Activated CD4-positive, alpha-beta T cell treated with anti-CD3 and anti-CD28 coated beads, Interleukin-2, amount 10 ng/mL, durations not matched to agents 24 days and 14 days (primary cell): ENCODE measurements at regions not wholly inside any gene's neighbourhood (a gene's known extent, or its start where the extent isn't known, plus 50 kb on each side); places are given as distances from the start of the nearest gene placed in this dataset.

Experiments used
- DNase-seq: peaks from one replicate; pipeline ENCODE4 v3.0.0; 2022
- H3K27ac Mint-ChIP-seq: one replicate; pipeline ENCODE4 v1.8.0; 2022; ENCODE audit warnings: mild to moderate bottlenecking, mixed read lengths
- H3K27me3 Mint-ChIP-seq: one replicate; pipeline ENCODE4 v1.8.0; 2022; ENCODE audit warnings: mixed read lengths
- H3K36me3 Mint-ChIP-seq: one replicate; pipeline ENCODE4 v1.8.0; 2022; ENCODE audit warnings: low read depth, mild to moderate bottlenecking, mixed read lengths
- H3K4me1 Mint-ChIP-seq: one replicate; pipeline ENCODE4 v1.8.0; 2021; ENCODE audit warnings: mixed read lengths
- H3K4me3 Mint-ChIP-seq: one replicate; pipeline ENCODE4 v1.8.0; 2022; ENCODE audit warnings: mild to moderate bottlenecking, moderate library complexity, mixed read lengths
- H3K9me3 Mint-ChIP-seq: one replicate; pipeline ENCODE4 v1.8.0; 2021; ENCODE audit warnings: mixed read lengths
- intact Hi-C: fragments of 100-400 bp; cut with micrococcal nuclease; formaldehyde crosslinking; loops from one replicate; pipeline ENCODE4 v1.15.1; 2023

GRCh38 chr7:33661430-33662160 is 243.7 kb upstream of the BMPER start:
- Mint-ChIP-seq H3K27me3 (no peaks in the 10 kb centered on the region), H3K4me3 (no peak overlapping the region)
- intact Hi-C loops = no loop called here

GRCh38 chr7:33666531-33666930 is 238.8 kb upstream of the BMPER start:
- intact Hi-C loops = no loop called here
- Mint-ChIP-seq H3K4me3 (no peak overlapping the region), H3K36me3 (no peaks in the 10 kb centered on the region), H3K27me3 (no peaks in the 10 kb centered on the region), H3K9me3 (no peaks in the 10 kb centered on the region), H3K4me1 (no peaks in the 10 kb centered on the region), H3K27ac (no peak overlapping the region)
- DNase-seq = no peak

More at GRCh38 chr7:33661430-33662160, 243.7 kb upstream of the BMPER start:
- no peak overlapping the region for H3K27ac Mint-ChIP-seq
- H3K36me3 Mint-ChIP-seq = no peaks in the 10 kb centered on the region
- no peaks in the 10 kb centered on the region for H3K4me1 Mint-ChIP-seq
- H3K9me3 Mint-ChIP-seq = no peaks in the 10 kb centered on the region
- no peak for DNase-seq

- intact Hi-C loops = no loop called here
- Mint-ChIP-seq H3K4me1 (no peaks in the 10 kb centered on the region), H3K27ac (no peak overlapping the region), H3K27me3 (no peaks in the 10 kb centered on the region), H3K36me3 (no peaks in the 10 kb centered on the region), H3K9me3 (no peaks in the 10 kb centered on the region), H3K4me3 (no peak overlapping the region)
- no peak for DNase-seq
These were observed 238.1 kb upstream of the BMPER start for GRCh38 chr7:33667196-33667595.

- H3K36me3 Mint-ChIP-seq = no peaks in the 10 kb centered on the region
These were observed 236.1 kb upstream of the BMPER start for GRCh38 chr7:33669251-33669670.

GRCh38 chr7:33671531-33672262 is 233.6 kb upstream of the BMPER start:
- DNase-seq = no peak
- Mint-ChIP-seq H3K27ac (no peak overlapping the region), H3K27me3 (no peaks in the 10 kb centered on the region), H3K9me3 (no peaks in the 10 kb centered on the region), H3K36me3 (no peaks in the 10 kb centered on the region), H3K4me3 (no peak overlapping the region), H3K4me1 (no peaks in the 10 kb centered on the region)
- intact Hi-C loops = no loop called here

More at GRCh38 chr7:33669251-33669670, 236.1 kb upstream of the BMPER start:
- no peak for DNase-seq
- Mint-ChIP-seq H3K27me3 (no peaks in the 10 kb centered on the region), H3K9me3 (no peaks in the 10 kb centered on the region), H3K4me1 (no peaks in the 10 kb centered on the region), H3K4me3 (no peak overlapping the region), H3K27ac (no peak overlapping the region)
- intact Hi-C loops = no loop called here

GRCh38 chr7:33673029-33673700 is 232.2 kb upstream of the BMPER start:
- no peak overlapping the region for H3K4me3 Mint-ChIP-seq
- DNase-seq = no peak
- no peaks in the 10 kb centered on the region for H3K27me3 Mint-ChIP-seq
- intact Hi-C loops = no loop called here
- no peaks in the 10 kb centered on the region for H3K36me3 Mint-ChIP-seq
- H3K9me3 Mint-ChIP-seq = no peaks in the 10 kb centered on the region
- no peak overlapping the region for H3K27ac Mint-ChIP-seq
- no peaks in the 10 kb centered on the region for H3K4me1 Mint-ChIP-seq

- no peaks in the 10 kb centered on the region for H3K27me3 Mint-ChIP-seq
- H3K4me1 Mint-ChIP-seq = no peaks in the 10 kb centered on the region
- H3K36me3 Mint-ChIP-seq = no peaks in the 10 kb centered on the region
- intact Hi-C loops = no loop called here
- DNase-seq = no peak
- H3K4me3 Mint-ChIP-seq = no peak overlapping the region
- H3K27ac Mint-ChIP-seq = no peak overlapping the region
- H3K9me3 Mint-ChIP-seq = no peaks in the 10 kb centered on the region
These were observed 230.4 kb upstream of the BMPER start for GRCh38 chr7:33674804-33675411.

- intact Hi-C loops = no loop called here
- H3K27ac Mint-ChIP-seq = no peak overlapping the region
These were observed 227.8 kb upstream of the BMPER start for GRCh38 chr7:33677556-33677955.

GRCh38 chr7:33678569-33679335 is 226.6 kb upstream of the BMPER start:
- H3K4me3 Mint-ChIP-seq = no peak overlapping the region
- peaks cover 5% of the 10 kb centered on the region for H3K9me3 Mint-ChIP-seq
- intact Hi-C loops = no loop called here
- no peak overlapping the region for H3K27ac Mint-ChIP-seq
- no peaks in the 10 kb centered on the region for H3K27me3 Mint-ChIP-seq
- DNase-seq = no peak
- H3K4me1 Mint-ChIP-seq = no peaks in the 10 kb centered on the region
- H3K36me3 Mint-ChIP-seq = no peaks in the 10 kb centered on the region

More at GRCh38 chr7:33677556-33677955, 227.8 kb upstream of the BMPER start:
- H3K4me3 Mint-ChIP-seq = no peak overlapping the region
- no peak for DNase-seq
- H3K27me3 Mint-ChIP-seq = no peaks in the 10 kb centered on the region
- no peaks in the 10 kb centered on the region for H3K36me3 Mint-ChIP-seq
- peaks cover 5% of the 10 kb centered on the region for H3K9me3 Mint-ChIP-seq
- H3K4me1 Mint-ChIP-seq = no peaks in the 10 kb centered on the region

GRCh38 chr7:33680682-33681081 is 224.7 kb upstream of the BMPER start:
- no peaks in the 10 kb centered on the region for H3K36me3 Mint-ChIP-seq
- H3K9me3 Mint-ChIP-seq = peaks cover 5% of the 10 kb centered on the region
- intact Hi-C loops = no loop called here
- H3K4me1 Mint-ChIP-seq = no peaks in the 10 kb centered on the region
- DNase-seq = no peak
- no peak overlapping the region for H3K4me3 Mint-ChIP-seq
- H3K27ac Mint-ChIP-seq = no peak overlapping the region
- H3K27me3 Mint-ChIP-seq = no peaks in the 10 kb centered on the region

- Mint-ChIP-seq H3K9me3 (peaks cover 5% of the 10 kb centered on the region), H3K27me3 (no peaks in the 10 kb centered on the region), H3K36me3 (no peaks in the 10 kb centered on the region), H3K27ac (no peak overlapping the region), H3K4me3 (no peak overlapping the region), H3K4me1 (no peaks in the 10 kb centered on the region)
- DNase-seq = no peak
- intact Hi-C loops = no loop called here
These were observed 219.8 kb upstream of the BMPER start for GRCh38 chr7:33685503-33685902.

GRCh38 chr7:33685981-33686683 is 219.2 kb upstream of the BMPER start:
- Mint-ChIP-seq H3K4me1 (no peaks in the 10 kb centered on the region), H3K27ac (no peak overlapping the region)

GRCh38 chr7:33687625-33688024 is 217.7 kb upstream of the BMPER start:
- no peak for DNase-seq
- peaks cover 3% of the 10 kb centered on the region for H3K9me3 Mint-ChIP-seq
- no peaks in the 10 kb centered on the region for H3K4me1 Mint-ChIP-seq
- no peaks in the 10 kb centered on the region for H3K27me3 Mint-ChIP-seq
- intact Hi-C loops = no loop called here
- H3K27ac Mint-ChIP-seq = no peak overlapping the region
- H3K4me3 Mint-ChIP-seq = no peak overlapping the region
- no peaks in the 10 kb centered on the region for H3K36me3 Mint-ChIP-seq

More at GRCh38 chr7:33685981-33686683, 219.2 kb upstream of the BMPER start:
- Mint-ChIP-seq H3K27me3 (no peaks in the 10 kb centered on the region), H3K36me3 (no peaks in the 10 kb centered on the region), H3K4me3 (no peak overlapping the region), H3K9me3 (peaks cover 8% of the 10 kb centered on the region)
- no peak for DNase-seq
- intact Hi-C loops = no loop called here
